ENCODE measurements at regions not wholly inside any gene's neighbourhood (a gene's known extent, or its start where the extent isn't known, plus 50 kb on each side); places are given as distances from the start of the nearest gene placed in this dataset.

DNA sequence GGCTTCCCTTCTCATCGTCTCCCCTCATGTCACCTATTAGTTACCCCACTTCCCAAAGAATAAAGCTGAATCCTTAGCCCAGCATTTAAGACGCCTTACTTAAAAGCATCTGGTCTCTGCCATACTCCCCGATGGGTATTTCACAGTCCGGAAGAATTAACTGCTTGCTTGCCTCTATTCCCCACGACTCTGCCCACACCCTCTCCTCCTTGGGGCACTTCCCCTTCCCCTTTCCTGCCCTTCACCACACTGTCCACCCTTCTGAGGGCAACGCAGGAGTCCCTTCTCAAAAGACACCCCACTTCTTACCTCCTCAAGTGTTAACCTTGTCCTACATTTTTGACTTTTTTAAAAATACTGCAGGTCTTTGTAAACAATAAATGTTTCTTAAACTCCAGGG, 60.1 kb upstream of the RMP24 start:
- TF ChIP-seq, protein P1, sequence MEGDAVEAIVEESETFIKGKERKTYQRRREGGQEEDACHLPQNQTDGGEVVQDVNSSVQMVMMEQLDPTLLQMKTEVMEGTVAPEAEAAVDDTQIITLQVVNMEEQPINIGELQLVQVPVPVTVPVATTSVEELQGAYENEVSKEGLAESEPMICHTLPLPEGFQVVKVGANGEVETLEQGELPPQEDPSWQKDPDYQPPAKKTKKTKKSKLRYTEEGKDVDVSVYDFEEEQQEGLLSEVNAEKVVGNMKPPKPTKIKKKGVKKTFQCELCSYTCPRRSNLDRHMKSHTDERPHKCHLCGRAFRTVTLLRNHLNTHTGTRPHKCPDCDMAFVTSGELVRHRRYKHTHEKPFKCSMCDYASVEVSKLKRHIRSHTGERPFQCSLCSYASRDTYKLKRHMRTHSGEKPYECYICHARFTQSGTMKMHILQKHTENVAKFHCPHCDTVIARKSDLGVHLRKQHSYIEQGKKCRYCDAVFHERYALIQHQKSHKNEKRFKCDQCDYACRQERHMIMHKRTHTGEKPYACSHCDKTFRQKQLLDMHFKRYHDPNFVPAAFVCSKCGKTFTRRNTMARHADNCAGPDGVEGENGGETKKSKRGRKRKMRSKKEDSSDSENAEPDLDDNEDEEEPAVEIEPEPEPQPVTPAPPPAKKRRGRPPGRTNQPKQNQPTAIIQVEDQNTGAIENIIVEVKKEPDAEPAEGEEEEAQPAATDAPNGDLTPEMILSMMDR (IDR thresholded peaks at IDR 0.05) = no peak
- TF ChIP-seq KDM1A (IDR thresholded peaks at IDR 0.05; ENCODE audit: low read depth) = no peak
- no peak for TF ChIP-seq GATA3 (IDR thresholded peaks at IDR 0.05; ENCODE audit: borderline replicate concordance)
- TF ChIP-seq POLR2A (IDR thresholded peaks at IDR 0.05; ENCODE audit: low read length) = no peak
- no peak for TF ChIP-seq RAD21 (conservative IDR thresholded peaks at IDR 0.05 in 1 of 2, IDR thresholded peaks at IDR 0.05 in 1 of 2)
- TF ChIP-seq CEBPB (IDR thresholded peaks at IDR 0.05) = no peak
- TF ChIP-seq EP300 (IDR thresholded peaks at IDR 0.05) = no peak
- no peak for TF ChIP-seq RFX5 (IDR thresholded peaks at IDR 0.05)
- TF ChIP-seq, protein P2, sequence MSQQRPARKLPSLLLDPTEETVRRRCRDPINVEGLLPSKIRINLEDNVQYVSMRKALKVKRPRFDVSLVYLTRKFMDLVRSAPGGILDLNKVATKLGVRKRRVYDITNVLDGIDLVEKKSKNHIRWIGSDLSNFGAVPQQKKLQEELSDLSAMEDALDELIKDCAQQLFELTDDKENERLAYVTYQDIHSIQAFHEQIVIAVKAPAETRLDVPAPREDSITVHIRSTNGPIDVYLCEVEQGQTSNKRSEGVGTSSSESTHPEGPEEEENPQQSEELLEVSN (IDR thresholded peaks at IDR 0.05; ENCODE audit: borderline replicate concordance, low read depth) = no peak
- no peak for TF ChIP-seq HEYL (CRISPR knock-in tag; IDR thresholded peaks at IDR 0.05)
- TF ChIP-seq, protein P3, sequence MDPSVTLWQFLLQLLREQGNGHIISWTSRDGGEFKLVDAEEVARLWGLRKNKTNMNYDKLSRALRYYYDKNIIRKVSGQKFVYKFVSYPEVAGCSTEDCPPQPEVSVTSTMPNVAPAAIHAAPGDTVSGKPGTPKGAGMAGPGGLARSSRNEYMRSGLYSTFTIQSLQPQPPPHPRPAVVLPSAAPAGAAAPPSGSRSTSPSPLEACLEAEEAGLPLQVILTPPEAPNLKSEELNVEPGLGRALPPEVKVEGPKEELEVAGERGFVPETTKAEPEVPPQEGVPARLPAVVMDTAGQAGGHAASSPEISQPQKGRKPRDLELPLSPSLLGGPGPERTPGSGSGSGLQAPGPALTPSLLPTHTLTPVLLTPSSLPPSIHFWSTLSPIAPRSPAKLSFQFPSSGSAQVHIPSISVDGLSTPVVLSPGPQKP (IDR thresholded peaks at IDR 0.05; ENCODE audit: low read depth, low read length) = no peak
